ENCODE measurements at regions not wholly inside any gene's neighbourhood (a gene's known extent, or its start where the extent isn't known, plus 50 kb on each side); places are given as distances from the start of the nearest gene placed in this dataset.

- TF ChIP-seq CTCF (IDR thresholded peaks at IDR 0.05; ENCODE audit: borderline replicate concordance, insufficient read depth, low read depth, low read length), result no peak
- H3K4me3 ChIP-seq (ENCODE audit: low read depth, low read length), result no peak overlapping the region
Observed at GRCh38 chr9:134492281-134492691, 149.3 kb upstream of the COL5A1 start.

DNA sequence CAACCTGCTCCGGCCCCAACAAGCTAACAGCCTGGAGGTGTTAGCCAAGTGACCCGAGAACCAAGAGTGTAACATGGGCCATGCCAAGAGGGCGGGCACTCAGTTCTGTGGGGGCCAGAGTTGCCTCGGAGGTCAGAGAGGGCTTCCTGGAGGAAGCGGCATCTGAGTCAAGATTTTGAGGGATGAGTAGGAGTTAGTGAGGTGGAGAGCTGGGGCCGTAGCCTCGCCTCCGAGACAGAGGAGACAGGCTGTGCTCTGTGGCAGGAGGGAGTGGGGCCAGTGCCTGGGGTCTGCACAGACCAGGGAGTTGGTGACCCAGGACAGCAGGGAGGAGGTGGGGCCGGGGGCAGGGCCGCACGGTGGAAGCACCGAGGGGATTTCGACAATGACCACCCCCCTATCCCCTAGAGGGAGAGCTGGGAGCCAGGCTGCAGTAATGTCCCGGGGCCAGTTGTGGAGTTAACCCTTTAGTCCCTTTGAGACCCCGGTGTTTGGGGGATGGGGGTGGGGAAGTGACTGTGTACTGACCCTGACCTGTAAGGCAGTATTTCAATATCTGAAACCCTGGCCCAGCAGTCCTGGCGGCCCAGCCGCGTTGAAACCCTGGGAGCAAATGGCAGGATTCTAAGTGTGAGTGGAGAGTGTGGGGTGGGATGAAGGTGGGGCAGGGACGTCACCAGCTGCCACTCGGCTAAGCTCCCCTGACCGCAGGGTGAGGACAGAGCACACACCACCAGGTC lies 148.7 kb upstream of the COL5A1 start:
- TF ChIP-seq CTCF (IDR thresholded peaks at IDR 0.05; ENCODE audit: borderline replicate concordance, insufficient read depth, low read depth, low read length), result no peak
- no peak overlapping the region for H3K4me3 ChIP-seq (ENCODE audit: low read depth, low read length)

- H3K4me3 ChIP-seq (ENCODE audit: low read depth, low read length), result no peak overlapping the region
- no peak for TF ChIP-seq CTCF (IDR thresholded peaks at IDR 0.05; ENCODE audit: borderline replicate concordance, insufficient read depth, low read depth, low read length)
Observed at GRCh38 chr9:134493461-134494272, 147.9 kb upstream of the COL5A1 start.

- no peak overlapping the region for H3K4me3 ChIP-seq (ENCODE audit: low read depth, low read length)
- TF ChIP-seq CTCF (IDR thresholded peaks at IDR 0.05; ENCODE audit: borderline replicate concordance, insufficient read depth, low read depth, low read length), result no peak
Observed at GRCh38 chr9:134494273-134494815, 147.3 kb upstream of the COL5A1 start.

DNA sequence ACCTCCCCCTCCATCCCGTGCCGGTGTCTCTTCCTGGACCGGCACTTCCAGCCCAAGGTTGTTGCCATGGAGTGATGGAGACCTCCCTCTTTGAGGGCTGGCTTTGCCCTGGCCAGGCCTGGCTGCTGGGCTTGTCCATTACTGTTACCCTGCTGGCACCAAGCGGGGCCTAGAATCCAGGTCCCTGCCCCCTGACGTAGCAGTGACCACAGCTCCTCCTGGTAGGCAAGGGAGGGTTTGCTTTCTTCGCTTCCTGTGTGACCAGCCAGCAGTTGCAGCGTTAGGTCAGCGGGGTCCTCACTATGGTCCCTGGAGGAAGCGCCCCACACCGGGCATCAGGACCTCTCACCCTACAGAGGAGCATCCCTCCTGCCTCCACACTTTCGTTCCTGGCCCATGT lies 146.7 kb upstream of the COL5A1 start:
- no peak overlapping the region for H3K4me3 ChIP-seq (ENCODE audit: low read depth, low read length)
- no peak for TF ChIP-seq CTCF (IDR thresholded peaks at IDR 0.05; ENCODE audit: borderline replicate concordance, insufficient read depth, low read depth, low read length)

DNA sequence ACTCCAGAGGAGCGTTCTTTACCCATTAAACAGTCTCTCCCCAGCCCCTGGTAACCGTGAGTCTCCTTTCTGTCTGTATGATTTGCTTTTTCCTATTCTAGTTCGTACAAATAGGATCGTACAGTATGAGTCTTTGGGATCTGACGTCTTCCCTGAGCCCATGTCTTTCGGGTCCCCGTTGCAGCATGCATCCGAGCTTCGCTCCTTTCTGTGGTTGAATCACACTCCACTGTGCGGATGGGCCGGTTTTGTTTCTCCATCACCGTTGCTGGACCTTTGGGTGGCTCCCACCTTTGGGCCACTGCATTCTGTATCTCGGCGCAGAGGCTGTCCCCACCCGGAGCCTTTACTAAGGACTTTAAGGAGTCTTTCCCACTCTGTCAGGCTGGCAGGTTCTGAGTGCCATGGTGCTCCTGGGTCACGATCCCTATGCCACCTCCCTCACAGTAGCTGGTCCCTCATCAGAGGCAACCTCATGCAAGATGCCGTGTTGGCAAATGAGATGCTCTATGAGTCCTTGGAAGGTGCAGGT lies 145.7 kb upstream of the COL5A1 start:
- TF ChIP-seq CTCF (IDR thresholded peaks at IDR 0.05; ENCODE audit: borderline replicate concordance, insufficient read depth, low read depth, low read length), result no peak
- H3K4me3 ChIP-seq (ENCODE audit: low read depth, low read length), result no peak overlapping the region

All from GM12875 (cell line).